H9 (cell line): ENCODE measurements at regions not wholly inside any gene's neighbourhood (a gene's known extent, or its start where the extent isn't known, plus 50 kb on each side); places are given as distances from the start of the nearest gene placed in this dataset.

Source experiments
- DNase-seq: peaks from one replicate; pipeline ENCODE4 v3.0.0-alpha.2; 2017
- H2AFZ ChIP-seq: one replicate; pipeline ENCODE4 v1.6.1; 2013; ENCODE audit warnings: mild to moderate bottlenecking, low read length, control low read depth, moderate library complexity
- H2AK5ac ChIP-seq: 2 replicates; pipeline ENCODE4 v1.6.1; 2013; ENCODE audit warnings: low read length, control low read depth, mixed read lengths; ENCODE audit not compliant: insufficient read length
- H2BK120ac ChIP-seq: one replicate; pipeline ENCODE4 v1.6.1; 2013; ENCODE audit warnings: low read depth, mild to moderate bottlenecking, low read length, control low read depth, inconsistent platforms; ENCODE audit not compliant: poor library complexity, severe bottlenecking
- H2BK12ac ChIP-seq: 2 replicates; pipeline ENCODE4 v1.6.1; 2013; ENCODE audit warnings: low read length, control low read depth, mixed read lengths, low read depth; ENCODE audit not compliant: insufficient read length
- H2BK15ac ChIP-seq: 2 replicates; pipeline ENCODE4 v1.6.1; 2013; ENCODE audit warnings: low read depth, low read length, control low read depth
- H2BK20ac ChIP-seq: one replicate; pipeline ENCODE4 v1.6.1; 2013; ENCODE audit warnings: low read depth, mild to moderate bottlenecking, low read length, control low read depth, inconsistent platforms; ENCODE audit not compliant: poor library complexity, severe bottlenecking
- H2BK5ac ChIP-seq: 2 replicates; pipeline ENCODE4 v1.6.1; 2013; ENCODE audit warnings: low read length, control low read depth, mixed read lengths; ENCODE audit not compliant: insufficient read length
- H3K14ac ChIP-seq: 2 replicates; pipeline ENCODE4 v1.6.1; 2013; ENCODE audit warnings: low read length, control low read depth; ENCODE audit not compliant: insufficient read depth
- H3K18ac ChIP-seq: 2 replicates; pipeline ENCODE4 v1.6.1; 2013; ENCODE audit warnings: low read depth, mild to moderate bottlenecking, mixed read lengths, low read length, control low read depth; ENCODE audit not compliant: insufficient read length
- H3K23ac ChIP-seq: 2 replicates; pipeline ENCODE4 v1.6.1; 2013; ENCODE audit warnings: low read length, control low read depth, mixed read lengths, low read depth; ENCODE audit not compliant: insufficient read length
- H3K23me2 ChIP-seq: 2 replicates; pipeline ENCODE4 v1.6.1; 2013; ENCODE audit warnings: low read depth, mild to moderate bottlenecking, mixed read lengths, low read length, control low read depth; ENCODE audit not compliant: insufficient read length, poor library complexity, severe bottlenecking
- H3K27ac ChIP-seq: 2 replicates; pipeline ENCODE4 v1.5.1; 2013; ENCODE audit warnings: low read length, control low read depth, mixed read lengths, low read depth; ENCODE audit not compliant: insufficient read length
- H3K27me3 ChIP-seq: 2 replicates; pipeline ENCODE4 v1.6.1; 2013; ENCODE audit warnings: low read length, control low read depth, inconsistent platforms; ENCODE audit not compliant: insufficient read depth
- H3K4ac ChIP-seq: 2 replicates; pipeline ENCODE4 v1.6.1; 2013; ENCODE audit warnings: low read depth, mild to moderate bottlenecking, control low read depth, inconsistent platforms, low read length, moderate library complexity
- H3K4me1 ChIP-seq: 2 replicates; pipeline ENCODE4 v1.6.1; 2013; ENCODE audit warnings: low read length, control low read depth, inconsistent platforms; ENCODE audit not compliant: insufficient read depth
- H3K4me2 ChIP-seq: 2 replicates; pipeline ENCODE4 v1.6.1; 2013; ENCODE audit warnings: low read length, control low read depth, mixed read lengths; ENCODE audit not compliant: insufficient read length, insufficient read depth
- H3K56ac ChIP-seq: 2 replicates; pipeline ENCODE4 v1.6.1; 2013; ENCODE audit warnings: low read depth, mild to moderate bottlenecking, mixed read lengths, low read length, control low read depth; ENCODE audit not compliant: insufficient read length
- H3K79me1 ChIP-seq: 2 replicates; pipeline ENCODE4 v1.6.1; 2013; ENCODE audit warnings: low read depth, mild to moderate bottlenecking, moderate library complexity, low read length, control low read depth, inconsistent platforms; ENCODE audit not compliant: insufficient read depth, poor library complexity, severe bottlenecking
- H3K79me2 ChIP-seq: 2 replicates; pipeline ENCODE4 v1.6.1; 2013; ENCODE audit warnings: low read length, control low read depth, inconsistent platforms; ENCODE audit not compliant: insufficient read depth
- H3K9ac ChIP-seq: 2 replicates; pipeline ENCODE4 v1.6.1; 2013; ENCODE audit warnings: low read length, control low read depth, mixed read lengths; ENCODE audit not compliant: insufficient read length; ENCODE audit errors: extremely low read depth
- H3K9me3 ChIP-seq: one replicate; pipeline ENCODE4 v1.6.1; 2013; ENCODE audit warnings: low read depth, low read length, inconsistent platforms; ENCODE audit not compliant: control insufficient read depth
- H3T11ph ChIP-seq: one replicate; pipeline ENCODE4 v1.6.1; 2013; ENCODE audit warnings: mild to moderate bottlenecking, low read length, control low read depth, inconsistent platforms
- H4K20me1 ChIP-seq: one replicate; pipeline ENCODE4 v1.6.1; 2013; ENCODE audit not compliant: control insufficient read depth, insufficient read length, insufficient read depth
- H4K5ac ChIP-seq: 2 replicates; pipeline ENCODE4 v1.6.1; 2013; ENCODE audit warnings: low read depth, mild to moderate bottlenecking, mixed read lengths, low read length, control low read depth; ENCODE audit not compliant: insufficient read length
- H4K8ac ChIP-seq: replicated peaks from 2 replicates; pipeline ENCODE4 v1.6.1; 2013; ENCODE audit warnings: low read length, control low read depth, mixed read lengths, low read depth; ENCODE audit not compliant: insufficient read length
- H4K91ac ChIP-seq: 2 replicates; pipeline ENCODE4 v1.6.1; 2013; ENCODE audit warnings: low read depth, mild to moderate bottlenecking, moderate library complexity, mixed read lengths, low read length, control low read depth; ENCODE audit not compliant: insufficient read length
- H3K27ac Mint-ChIP-seq, 3 experiments: 2 replicates in 2 of 3; 3 replicates in 1 of 3; pipeline ENCODE4 v1.8.0; 2020 to 2021; ENCODE audit warnings: mixed read lengths in 3 of 3, mild to moderate bottlenecking in 1 of 3, moderate library complexity in 1 of 3
- H3K27me3 Mint-ChIP-seq: 2 replicates; pipeline ENCODE4 v1.8.0; 2021; ENCODE audit warnings: low read depth, mild to moderate bottlenecking, moderate library complexity, mixed read lengths
- H3K36me3 Mint-ChIP-seq, 3 experiments: 2 replicates in 2 of 3; 3 replicates in 1 of 3; pipeline ENCODE4 v1.8.0; 2020 to 2021; ENCODE audit warnings: low read depth in 3 of 3, mixed read lengths in 3 of 3; ENCODE audit not compliant: insufficient read depth in 1 of 3
- H3K4me1 Mint-ChIP-seq, 2 experiments: 2 replicates each; pipeline ENCODE4 v1.8.0; 2020; ENCODE audit warnings: mixed read lengths in 2 of 2
- H3K4me3 Mint-ChIP-seq, 2 experiments: 2 replicates in 1 of 2; 3 replicates in 1 of 2; pipeline ENCODE4 v1.8.0; 2020 to 2021; ENCODE audit warnings: mild to moderate bottlenecking in 2 of 2, mixed read lengths in 2 of 2, moderate library complexity in 1 of 2
- H3K9me3 Mint-ChIP-seq, 2 experiments: 2 replicates in 1 of 2; 3 replicates in 1 of 2; pipeline ENCODE4 v1.8.0; 2020; ENCODE audit warnings: mild to moderate bottlenecking in 2 of 2, mixed read lengths in 2 of 2, moderate library complexity in 1 of 2
- CTCF ChIP-seq: fragments of 200-600 bp; sonication (generic); conservative IDR thresholded peaks from 3 replicates; pipeline ENCODE4 v1.8.0; 2021; ENCODE audit warnings: antibody characterized with exemption, mild to moderate bottlenecking
- WGBS: extraction: QIAGEN DNeasy Blood & Tissue Kit; methylation state at CpG from one replicate; pipeline ENCODE4 v1.1.7; 2013; ENCODE audit warnings: missing lambda C conversion rate, low lambda C conversion rate, mixed read lengths; ENCODE audit not compliant: insufficient read length; ENCODE audit errors: extremely low coverage; 5-methylcytosine and 5-hydroxymethylcytosine counted together

- Histone ChIP-seq H3K23ac (no peak overlapping the region), H3K56ac (no peak overlapping the region), H3K9me3 (no peaks in the 10 kb centered on the region), H3K4me2 (no peak overlapping the region), H2BK5ac (no peak overlapping the region), H2BK120ac (no peak overlapping the region), H2AFZ (no peak overlapping the region), H2AK5ac (no peak overlapping the region), H3K79me2 (no peaks in the 10 kb centered on the region), H3K4ac (no peak overlapping the region), H4K20me1 (no peaks in the 10 kb centered on the region), H3K9ac (no peak overlapping the region), H3T11ph (no peak overlapping the region), H2BK20ac (no peak overlapping the region), H3K4me1 (no peaks in the 10 kb centered on the region; the same call in 1 of the 2 replicates), H3K23me2 (no peaks in the 10 kb centered on the region), H3K27ac (no peak overlapping the region), H4K5ac (no peak overlapping the region), H2BK15ac (no peak overlapping the region), H3K27me3 (no peaks in the 10 kb centered on the region), H4K91ac (no peak overlapping the region), H3K14ac (no peak overlapping the region), H3K18ac (no peak overlapping the region), H3K79me1 (no peaks in the 10 kb centered on the region), H2BK12ac (no peak overlapping the region), H4K8ac (no peak overlapping the region)
- H3K27me3 Mint-ChIP-seq = no peaks in the 10 kb centered on the region
- H3K27ac Mint-ChIP-seq = no peak overlapping the region; a peak in 1 of 7 replicates
- H3K4me1 Mint-ChIP-seq = peaks cover 20 to 21% of the 10 kb centered on the region in 2 experiments
- no peak overlapping the region for H3K4me3 Mint-ChIP-seq
- DNase-seq = no peak
- TF ChIP-seq CTCF = no peak
- no CpG with 5 or more reads among the region's 13 CpGs for WGBS
- H3K9me3 Mint-ChIP-seq = no peaks in the 10 kb centered on the region
- H3K36me3 Mint-ChIP-seq = peaks cover 0 to 7% (median 2%) of the 10 kb centered on the region in 3 experiments; a peak in 2 of 7 replicates
Measured at GRCh38 chr3:24601066-24601939, 106.7 kb upstream of the THRB start.
